IMR-90 (cell line): ENCODE measurements at regions not wholly inside any gene's neighbourhood (a gene's known extent, or its start where the extent isn't known, plus 50 kb on each side); places are given as distances from the start of the nearest gene placed in this dataset.

Experiments used
- ATAC-seq: fragments of 200-7000 bp; cut with Tn5 transposase; 2 replicates; pipeline ENCODE4 v1.9.1; 2020; ENCODE audit warnings: low read depth, mild to moderate bottlenecking, moderate library complexity
- BruUV-seq: library from RNA; stranded (reverse); fragments of 400-500 nt; replicated peaks from 2 replicates; lab custom pipeline; 2021; lab: Mats Ljungman, UMichigan
- CTCF ChIA-PET: fragments of 300-600 bp; formaldehyde crosslinking; extraction: SDS; loops from one replicate; lab custom pipeline; 2021; ENCODE audit warnings: antibody characterized with exemption; lab: Yijun Ruan, JAX
- POLR2A ChIA-PET: fragments of 300-600 bp; sonication (Branson Sonifier 250); formaldehyde crosslinking; loops from one replicate; lab custom pipeline; 2022; ENCODE audit warnings: antibody characterized with exemption; ENCODE audit not compliant: unreplicated experiment; lab: Charles Lee
- DNase-seq: peaks from one replicate; pipeline ENCODE4 v3.0.0; 2013
- H2AFZ ChIP-seq: replicated peaks from 2 replicates; pipeline ENCODE3; 2013; ENCODE audit warnings: low read length, mild to moderate bottlenecking; ENCODE audit not compliant: poor library complexity
- H2AK5ac ChIP-seq: 2 replicates; pipeline ENCODE4 v1.6.1; 2013; ENCODE audit warnings: low read depth, low read length, inconsistent platforms
- H2AK9ac ChIP-seq: replicated peaks from 2 replicates; pipeline ENCODE3; 2013; ENCODE audit warnings: mild to moderate bottlenecking, low read depth, low read length, moderate library complexity; ENCODE audit not compliant: poor library complexity
- H2BK120ac ChIP-seq: 2 replicates; pipeline ENCODE4 v1.6.1; 2013; ENCODE audit warnings: low read depth, low read length, inconsistent platforms
- H2BK15ac ChIP-seq: 3 replicates; pipeline ENCODE4 v1.6.1; 2013; ENCODE audit warnings: low read depth, low read length, inconsistent platforms
- H2BK20ac ChIP-seq: 2 replicates; pipeline ENCODE4 v1.6.1; 2013; ENCODE audit warnings: low read depth, mild to moderate bottlenecking, inconsistent platforms, low read length, moderate library complexity
- H2BK5ac ChIP-seq: 2 replicates; pipeline ENCODE4 v1.6.1; 2013; ENCODE audit warnings: mild to moderate bottlenecking, low read depth, low read length, inconsistent platforms; ENCODE audit not compliant: poor library complexity, severe bottlenecking
- H3K14ac ChIP-seq: replicated peaks from 2 replicates; pipeline ENCODE4 v1.6.1; 2013; ENCODE audit warnings: low read depth, low read length, inconsistent platforms
- H3K18ac ChIP-seq: 2 replicates; pipeline ENCODE4 v1.6.1; 2013; ENCODE audit warnings: low read depth, low read length, control low read depth
- H3K23ac ChIP-seq: 2 replicates; pipeline ENCODE4 v1.6.1; 2013; ENCODE audit warnings: low read depth, low read length, inconsistent platforms
- H3K27ac ChIP-seq: 2 replicates; pipeline ENCODE4 v1.5.1; 2013; ENCODE audit warnings: mild to moderate bottlenecking, control low read depth, low read length; ENCODE audit not compliant: insufficient read depth
- H3K27me3 ChIP-seq: 2 replicates; pipeline ENCODE4 v1.6.1; 2013; ENCODE audit warnings: low read length; ENCODE audit not compliant: control insufficient read depth, insufficient read depth
- H3K36me3 ChIP-seq: 2 replicates; pipeline ENCODE4 v1.6.1; 2013; ENCODE audit warnings: low read length, mixed read lengths; ENCODE audit not compliant: control insufficient read depth, insufficient read depth
- H3K4ac ChIP-seq: 2 replicates; pipeline ENCODE4 v1.6.1; 2013; ENCODE audit warnings: low read depth, low read length, inconsistent platforms
- H3K4me1 ChIP-seq: 2 replicates; pipeline ENCODE4 v1.6.1; 2013; ENCODE audit warnings: low read length, mixed read lengths; ENCODE audit not compliant: control insufficient read depth, insufficient read depth
- H3K4me2 ChIP-seq: 2 replicates; pipeline ENCODE4 v1.6.1; 2013; ENCODE audit warnings: low read depth, mild to moderate bottlenecking, control low read depth, low read length, moderate library complexity
- H3K4me3 ChIP-seq: 2 replicates; pipeline ENCODE4 v1.5.1; 2013; ENCODE audit warnings: low read depth, mild to moderate bottlenecking, control low read depth, low read length, moderate library complexity; ENCODE audit not compliant: insufficient read depth
- H3K56ac ChIP-seq: 2 replicates; pipeline ENCODE4 v1.6.1; 2013; ENCODE audit warnings: low read length, inconsistent platforms; ENCODE audit not compliant: insufficient read depth; ENCODE audit errors: extremely low read depth
- H3K79me1 ChIP-seq, 2 experiments: 2 replicates each; pipeline ENCODE4 v1.6.1; 2013; ENCODE audit warnings: low read length in 2 of 2, inconsistent platforms in 1 of 2, low read depth in 1 of 2
- H3K9ac ChIP-seq: 2 replicates; pipeline ENCODE4 v1.6.1; 2013; ENCODE audit warnings: low read depth, low read length, control low read depth
- H3K9me1 ChIP-seq: 2 replicates; pipeline ENCODE4 v1.6.1; 2013; ENCODE audit warnings: low read length, inconsistent platforms; ENCODE audit not compliant: insufficient read depth
- H3K9me3 ChIP-seq: 2 replicates; pipeline ENCODE4 v1.6.1; 2013; ENCODE audit warnings: low read length; ENCODE audit not compliant: control insufficient read depth, insufficient read depth
- H4K20me1 ChIP-seq: 2 replicates; pipeline ENCODE4 v1.6.1; 2013; ENCODE audit warnings: low read length, inconsistent platforms; ENCODE audit not compliant: insufficient read depth
- H4K5ac ChIP-seq: 2 replicates; pipeline ENCODE4 v1.6.1; 2013; ENCODE audit warnings: mild to moderate bottlenecking, low read depth, low read length, control low read depth
- H4K8ac ChIP-seq, 2 experiments: 2 replicates each; pipeline ENCODE4 v1.6.1; 2013; ENCODE audit warnings: low read depth in 2 of 2, low read length in 2 of 2, control low read depth in 1 of 2, inconsistent platforms in 1 of 2
- H4K91ac ChIP-seq: 2 replicates; pipeline ENCODE4 v1.6.1; 2013; ENCODE audit warnings: low read depth, low read length, inconsistent platforms; ENCODE audit not compliant: insufficient read depth
- BHLHE40 ChIP-seq: fragments of 150-350 bp; IDR thresholded peaks from 2 replicates; pipeline ENCODE4 v1.6.1; 2016; ENCODE audit warnings: mild to moderate bottlenecking, low read depth, low read length
- CEBPB ChIP-seq: IDR thresholded peaks from 2 replicates; pipeline ENCODE4 v1.6.1; 2012; ENCODE audit warnings: low read depth, low read length, improper control_type of control experiment
- CHD1 ChIP-seq: IDR thresholded peaks from 2 replicates; pipeline ENCODE4 v1.6.1; 2012; ENCODE audit warnings: low read depth, low read length, improper control_type of control experiment
- CTCF ChIP-seq: conservative IDR thresholded peaks from 2 replicates; pipeline ENCODE4 v1.5.1; 2012; ENCODE audit warnings: mild to moderate bottlenecking, low read depth, low read length, improper control_type of control experiment
- ELK1 ChIP-seq: fragments of 150-350 bp; IDR thresholded peaks from 2 replicates; pipeline ENCODE4 v1.6.1; 2016; ENCODE audit warnings: low read depth, mild to moderate bottlenecking, low read length, moderate library complexity, borderline replicate concordance
- FOS ChIP-seq: fragments of 150-350 bp; IDR thresholded peaks from 2 replicates; pipeline ENCODE4 v1.6.1; 2016; ENCODE audit warnings: low read depth, low read length
- MAZ ChIP-seq: IDR thresholded peaks from 2 replicates; pipeline ENCODE4 v1.6.1; 2012; ENCODE audit warnings: low read depth, mild to moderate bottlenecking, low read length, improper control_type of control experiment, moderate library complexity, borderline replicate concordance
- MXI1 ChIP-seq: IDR thresholded peaks from 2 replicates; pipeline ENCODE4 v1.6.1; 2012; ENCODE audit warnings: low read depth, mild to moderate bottlenecking, low read length, moderate library complexity, borderline replicate concordance
- POLR2A ChIP-seq: IDR thresholded peaks from 2 replicates; pipeline ENCODE4 v1.6.1; 2012; ENCODE audit warnings: mild to moderate bottlenecking, low read depth, low read length
- WGBS, 2 experiments: methylation state at CpG; one replicate each; pipeline versions ENCODE4 v1.1.5 to v1.1.7; 2013; ENCODE audit warnings: missing lambda C conversion rate in 2 of 2; ENCODE audit not compliant: insufficient read length in 1 of 2; ENCODE audit errors: extremely low coverage in 2 of 2; 5-methylcytosine and 5-hydroxymethylcytosine counted together
- dilution Hi-C: fragments of 300-500 bp; cut with HindIII; formaldehyde crosslinking; loops from one replicate; pipeline ENCODE4 v1.14.3; 2018; ENCODE audit warnings: low sequenced_read_pairs; ENCODE audit not compliant: unreplicated experiment
- in situ Hi-C: fragments of 300-500 bp; cut with MboI; formaldehyde crosslinking; loops from 3 replicates; pipeline ENCODE4 v1.14.3; 2019; ENCODE audit warnings: low sequenced_read_pairs, inconsistent platforms, mixed read lengths
- intact Hi-C: fragments of 100-400 bp; cut with micrococcal nuclease; formaldehyde crosslinking; loops from 2 replicates; pipeline ENCODE4 v1.10.0; 2022

- Histone ChIP-seq H2AK9ac (no peak overlapping the region), H2BK120ac (no peak overlapping the region), H3K23ac (no peak overlapping the region), H2BK20ac (no peak overlapping the region), H4K5ac (no peak overlapping the region), H3K4me2 (no peak overlapping the region), H3K9ac (no peak overlapping the region), H4K8ac (no peak overlapping the region), H4K20me1 (no peaks in the 10 kb centered on the region), H3K4me3 (no peak overlapping the region), H3K36me3 (no peaks in the 10 kb centered on the region), H3K9me3 (no peaks in the 10 kb centered on the region; the same call in 1 of the 2 replicates), H4K91ac (no peak overlapping the region), H3K56ac (no peak overlapping the region), H3K4ac (no peak overlapping the region), H2BK15ac (no peak overlapping the region), H3K27ac (no peak overlapping the region), H2AK5ac (no peak overlapping the region), H3K79me1 (no peaks in the 10 kb centered on the region), H2AFZ (no peak overlapping the region), H3K4me1 (no peaks in the 10 kb centered on the region), H3K14ac (no peak overlapping the region), H3K9me1 (no peaks in the 10 kb centered on the region), H3K18ac (no peak overlapping the region), H2BK5ac (no peak overlapping the region), H3K27me3 (no peaks in the 10 kb centered on the region)
- TF ChIP-seq MAZ (no peak), POLR2A (no peak), CEBPB (no peak), BHLHE40 (no peak), MXI1 (no peak), ELK1 (no peak), FOS (no peak), CTCF (no peak), CHD1 (no peak)
- BruUV-seq: no TSS peak
- ChIA-PET POLR2A (no interaction called here), CTCF (no interaction called here)
- dilution Hi-C loops (no loop called here), intact Hi-C loops (no loop called here), in situ Hi-C loops (no loop called here)
- DNase-seq (no peak), ATAC-seq (no peak)
- WGBS, 2 experiments: no CpG with 5 or more reads among the region's 4 CpGs
Measured at GRCh38 chr1:208524376-208524775, 280.2 kb upstream of the PLXNA2 start.
